A549 (cell line): ENCODE measurements at regions not wholly inside any gene's neighbourhood (a gene's known extent, or its start where the extent isn't known, plus 50 kb on each side); places are given as distances from the start of the nearest gene placed in this dataset.
"Not testable (repeated sequence)": the region's sequence is repeated elsewhere in the genome, so short reads cannot be mapped to it uniquely, and the experiment has no call there.

Experiments
- ATAC-seq, 2 experiments: fragments of 200-7000 bp in 1 of 2; fragments of >200 bp in 1 of 2; cut with Nextera tagmentation in 1 of 2; cut with Tn5 transposase in 1 of 2; 3 replicates each; pipeline versions ENCODE4 v1.8.0 to v1.9.1; 2018 to 2020; ENCODE audit warnings: mild to moderate bottlenecking in 1 of 2, moderate library complexity in 1 of 2
- CTCF ChIA-PET: fragments of 300-600 bp; sonication (Branson Sonifier 250); formaldehyde crosslinking; extraction: SDS; loops from one replicate; lab custom pipeline; 2021; ENCODE audit warnings: antibody characterized with exemption, inconsistent platforms; lab: Yijun Ruan, JAX
- POLR2A ChIA-PET: fragments of 350-600 bp; formaldehyde crosslinking; extraction: SDS; loops from one replicate; lab custom pipeline; 2021; ENCODE audit warnings: antibody characterized with exemption, inconsistent platforms; lab: Yijun Ruan, JAX
- DNase-seq, 2 experiments: peaks; one replicate each; pipeline versions ENCODE4 v3.0.0 to v3.0.0-alpha.2; 2011 to 2016; ENCODE audit warnings: low read depth in 1 of 2, low spot score in 1 of 2
- FAIRE-seq: peaks from 2 replicates; lab custom pipeline; 2011; peaks lifted over from hg19 to GRCh38; lab: Jason Lieb, UNC
- H3K27ac ChIP-seq, 2 experiments: fragments of >200 bp; sonication (Bioruptor Twin); formaldehyde crosslinking; 3 replicates each; pipeline ENCODE4 v1.5.1; 2016 to 2017
- H3K4me1 ChIP-seq: fragments of >200 bp; sonication (Bioruptor Twin); formaldehyde crosslinking; 3 replicates; pipeline ENCODE4 v1.6.1; 2016
- H3K4me2 ChIP-seq: fragments of >200 bp; sonication (Bioruptor Twin); formaldehyde crosslinking; 3 replicates; pipeline ENCODE4 v1.6.1; 2016
- H3K4me3 ChIP-seq: fragments of >200 bp; sonication (Bioruptor Twin); formaldehyde crosslinking; 3 replicates; pipeline ENCODE4 v1.5.1; 2016
- H3K9me3 ChIP-seq: fragments of >200 bp; sonication (Bioruptor Twin); formaldehyde crosslinking; 3 replicates; pipeline ENCODE4 v1.6.1; 2016
- BCL3 ChIP-seq: fragments of >200 bp; sonication (Bioruptor Twin); formaldehyde crosslinking; IDR thresholded peaks from 3 replicates; pipeline ENCODE4 v1.6.1; 2016
- CHD4 ChIP-seq: fragments of 200-600 bp; sonication (generic); IDR thresholded peaks from 2 replicates; pipeline ENCODE4 v1.6.1; 2016; ENCODE audit warnings: antibody characterized with exemption, mild to moderate bottlenecking, borderline replicate concordance
- FOSB ChIP-seq: fragments of 250-450 bp; sonication (Bioruptor Pico); IDR thresholded peaks from 2 replicates; pipeline ENCODE4 v1.5.0; 2020; ENCODE audit warnings: mild to moderate bottlenecking, moderate library complexity
- FOSL2 ChIP-seq, 2 experiments: fragments of 450-650 bp in 1 of 2; fragments of >200 bp in 1 of 2; sonication (Bioruptor Twin) in 1 of 2; formaldehyde crosslinking; IDR thresholded peaks; 2 replicates each; pipeline versions ENCODE4 v1.5.0 to v1.6.1; 2016 to 2020; ENCODE audit warnings: mild to moderate bottlenecking in 1 of 2, moderate library complexity in 1 of 2
- HMGXB4 ChIP-seq: fragments of 250-450 bp; sonication (Bioruptor Pico); IDR thresholded peaks from 2 replicates; pipeline ENCODE4 v1.5.0; 2021; ENCODE audit warnings: mild to moderate bottlenecking, moderate library complexity, borderline replicate concordance
- HOXB5 ChIP-seq: fragments of 250-450 bp; sonication (Bioruptor Pico); IDR thresholded peaks from 2 replicates; pipeline ENCODE4 v1.5.0; 2020; ENCODE audit warnings: mild to moderate bottlenecking, moderate library complexity
- JUN ChIP-seq, 2 experiments: fragments of >200 bp; sonication (Bioruptor Twin); formaldehyde crosslinking; IDR thresholded peaks; 2 replicates in 1 of 2; 3 replicates in 1 of 2; pipeline ENCODE4 v1.6.1; 2016 to 2017
- JUNB ChIP-seq: fragments of >200 bp; sonication (Bioruptor Twin); formaldehyde crosslinking; IDR thresholded peaks from 2 replicates; pipeline ENCODE4 v1.6.1; 2016
- KDM5A ChIP-seq: fragments of 200-600 bp; sonication (generic); IDR thresholded peaks from 2 replicates; pipeline ENCODE4 v1.6.1; 2016; ENCODE audit warnings: antibody characterized with exemption, mild to moderate bottlenecking
- MAX ChIP-seq: IDR thresholded peaks from 2 replicates; pipeline ENCODE4 v1.6.1; 2012
- NPAS2 ChIP-seq: fragments of 250-450 bp; sonication (Bioruptor Pico); IDR thresholded peaks from 2 replicates; pipeline ENCODE4 v1.8.0; 2022; ENCODE audit warnings: mild to moderate bottlenecking, moderate library complexity, borderline replicate concordance
- POLR2AphosphoS2 ChIP-seq: conservative IDR thresholded peaks from 2 replicates; pipeline ENCODE4 v1.6.1; 2012; ENCODE audit warnings: low read length, improper control_type of control experiment, inconsistent platforms
- SREBF2 ChIP-seq: fragments of 450-650 bp; IDR thresholded peaks from 2 replicates; pipeline ENCODE4 v1.6.1; 2014; ENCODE audit warnings: mild to moderate bottlenecking, moderate library complexity
- ZC3H11A ChIP-seq: fragments of 450-650 bp; IDR thresholded peaks from 2 replicates; pipeline ENCODE4 v1.6.1; 2014; ENCODE audit warnings: antibody characterized with exemption, mild to moderate bottlenecking
- ZNF302 ChIP-seq: fragments of 250-450 bp; sonication (Bioruptor Pico); IDR thresholded peaks from 2 replicates; pipeline ENCODE4 v1.9.0; 2021; ENCODE audit warnings: inconsistent platforms, mild to moderate bottlenecking, moderate library complexity
- WGBS: methylation state at CpG from one replicate; pipeline ENCODE4 v1.1.6; 2017; ENCODE audit errors: missing lambda C conversion rate; 5-methylcytosine and 5-hydroxymethylcytosine counted together

- ATAC-seq = no peak
- H3K4me1 ChIP-seq = no peaks in the 10 kb centered on the region
- TF ChIP-seq SREBF2 (no peak), FOSL2 (IDR thresholded peaks at IDR 0.05) (no peak), FOSL2 (CRISPR knock-in tag; IDR thresholded peaks at IDR 0.05) (no peak), JUNB (no peak)
- no peak overlapping the region for H3K4me3 ChIP-seq
- ChIA-PET POLR2A (no interaction called here), CTCF (no interaction called here)
- DNase-seq = no peak
- FAIRE-seq = no peak
- peaks cover 3% of the 10 kb centered on the region; the same call in 1 of the 3 replicates for H3K9me3 ChIP-seq
- H3K27ac ChIP-seq = no peak overlapping the region
- no peak overlapping the region for H3K4me2 ChIP-seq
Observed at GRCh38 chr2:147273106-147273505, 571.7 kb upstream of the ACVR2A start.

- H3K9me3 ChIP-seq, ATAC-seq, H3K27ac ChIP-seq, H3K4me1 ChIP-seq, FAIRE-seq, H3K4me3 ChIP-seq, CTCF ChIA-PET, H3K4me2 ChIP-seq, POLR2A ChIA-PET, DNase-seq: not testable (repeated sequence)
- WGBS = 0% methylated on average over 2 of the region's 2 CpGs
Observed at GRCh38 chr2:147269581-147269980, 575.2 kb upstream of the ACVR2A start.

- ATAC-seq = no peak
- Histone ChIP-seq H3K4me1 (no peaks in the 10 kb centered on the region), H3K27ac (no peak overlapping the region), H3K4me2 (no peak overlapping the region), H3K9me3 (no peaks in the 10 kb centered on the region), H3K4me3 (no peak overlapping the region)
- DNase-seq = no peak
- no peak for TF ChIP-seq HMGXB4
- TF ChIP-seq MAX = no peak
- TF ChIP-seq HOXB5 (CRISPR knock-in tag) = no peak
- no peak for TF ChIP-seq BCL3
- CTCF ChIA-PET = no interaction called here
- POLR2A ChIA-PET = no interaction called here
- no peak for FAIRE-seq
Observed at GRCh38 chr2:147260241-147260640, 584.6 kb upstream of the ACVR2A start.

- Histone ChIP-seq H3K4me1 (no peaks in the 10 kb centered on the region), H3K4me3 (no peak overlapping the region), H3K27ac (no peak overlapping the region), H3K9me3 (no peaks in the 10 kb centered on the region), H3K4me2 (no peak overlapping the region)
- no peak for ATAC-seq
- no CpG with 5 or more reads among the region's 1 CpG for WGBS
- FAIRE-seq = no peak
- TF ChIP-seq KDM5A (no peak), FOSL2 (IDR thresholded peaks at IDR 0.05) (no peak), FOSL2 (CRISPR knock-in tag; IDR thresholded peaks at IDR 0.05) (no peak), POLR2AphosphoS2 (no peak), CHD4 (no peak), ZNF302 (CRISPR knock-in tag) (no peak), ZC3H11A (no peak), NPAS2 (CRISPR knock-in tag) (no peak), MAX (no peak), FOSB (CRISPR knock-in tag) (no peak), JUN (IDR thresholded peaks at IDR 0.05) (no peak)
- POLR2A ChIA-PET = no interaction called here
- CTCF ChIA-PET = no interaction called here
- no peak for DNase-seq
Observed at GRCh38 chr2:147255812-147256211, 589.0 kb upstream of the ACVR2A start.
